HepG2 (cell line): ENCODE measurements at regions not wholly inside any gene's neighbourhood (a gene's known extent, or its start where the extent isn't known, plus 50 kb on each side); places are given as distances from the start of the nearest gene placed in this dataset.
A peak's percentile ranks its signal among the peaks of the same experiment; 100 is the strongest.

Experiments used
- ETV5 ChIP-seq: IDR thresholded peaks from 2 replicates; pipeline ENCODE4 v1.6.1; 2018; ENCODE audit warnings: missing biosample characterization, missing genetic modification reagents, inconsistent platforms, borderline replicate concordance
- FOXA3 ChIP-seq: IDR thresholded peaks from 2 replicates; pipeline ENCODE4 v1.6.1; 2016; ENCODE audit warnings: missing genetic modification reagents, missing compliant biosample characterization
- FOXP1 ChIP-seq, 2 experiments: fragments of 450-650 bp in 1 of 2; IDR thresholded peaks; 2 replicates each; pipeline ENCODE4 v1.6.1; 2017 to 2018; ENCODE audit warnings: antibody characterized with exemption in 1 of 2
- GLI4 ChIP-seq: sonication (generic); formaldehyde crosslinking; IDR thresholded peaks from 2 replicates; pipeline ENCODE4 v1.5.1; 2020; ENCODE audit warnings: missing genetic modification reagents, mild to moderate bottlenecking, moderate library complexity, borderline replicate concordance
- KDM5B ChIP-seq: sonication (generic); formaldehyde crosslinking; IDR thresholded peaks from 2 replicates; pipeline ENCODE4 v1.4.0; 2020; ENCODE audit warnings: missing genetic modification reagents, mild to moderate bottlenecking, borderline replicate concordance
- KLF9 ChIP-seq: IDR thresholded peaks from 2 replicates; pipeline ENCODE4 v1.6.1; 2016; ENCODE audit warnings: low read depth
- MIER2 ChIP-seq: IDR thresholded peaks from 2 replicates; pipeline ENCODE4 v1.6.1; 2016; ENCODE audit warnings: missing biosample characterization, missing genetic modification reagents
- MIER3 ChIP-seq: IDR thresholded peaks from 2 replicates; pipeline ENCODE4 v1.6.1; 2016; ENCODE audit warnings: missing compliant biosample characterization, borderline replicate concordance
- MTF2 ChIP-seq: sonication (generic); formaldehyde crosslinking; IDR thresholded peaks from 2 replicates; pipeline ENCODE4 v1.5.0; 2020; ENCODE audit warnings: missing genetic modification reagents, borderline replicate concordance
- NCOA2 ChIP-seq: sonication (generic); formaldehyde crosslinking; IDR thresholded peaks from 2 replicates; pipeline ENCODE4 v1.8.0; 2022; ENCODE audit warnings: inconsistent platforms
- NRL ChIP-seq: sonication (generic); formaldehyde crosslinking; IDR thresholded peaks from 2 replicates; pipeline ENCODE4 v1.5.0; 2020; ENCODE audit warnings: missing genetic modification reagents, mild to moderate bottlenecking, moderate library complexity, borderline replicate concordance
- RBAK ChIP-seq: sonication (generic); formaldehyde crosslinking; IDR thresholded peaks from 2 replicates; pipeline ENCODE4 v1.5.1; 2020; ENCODE audit warnings: mild to moderate bottlenecking, missing genetic modification reagents
- TEAD3 ChIP-seq: optimal IDR thresholded peaks from 2 replicates; pipeline ENCODE3; 2016; ENCODE audit warnings: borderline replicate concordance
- ZFYVE20 ChIP-seq: sonication (generic); formaldehyde crosslinking; IDR thresholded peaks from 2 replicates; pipeline ENCODE4 v1.8.0; 2023; ENCODE audit warnings: low read depth, mild to moderate bottlenecking, moderate library complexity, missing genetic modification reagents, borderline replicate concordance
- ZNF317 ChIP-seq: sonication (generic); formaldehyde crosslinking; IDR thresholded peaks from 2 replicates; pipeline ENCODE4 v1.5.0; 2020; ENCODE audit warnings: mild to moderate bottlenecking, missing genetic modification reagents
- ZNF577 ChIP-seq: sonication (generic); formaldehyde crosslinking; IDR thresholded peaks from 2 replicates; pipeline ENCODE4 v1.4.0; 2020; ENCODE audit warnings: mild to moderate bottlenecking, low read depth, missing genetic modification reagents, borderline replicate concordance
- ZNF773 ChIP-seq: sonication (generic); formaldehyde crosslinking; IDR thresholded peaks from 2 replicates; pipeline ENCODE4 v1.4.0; 2020; ENCODE audit warnings: missing genetic modification reagents, borderline replicate concordance
- ZSCAN25 ChIP-seq: sonication (generic); formaldehyde crosslinking; IDR thresholded peaks from 2 replicates; pipeline ENCODE4 v1.8.0; 2022; ENCODE audit warnings: mild to moderate bottlenecking, missing genetic modification reagents
- TF ChIP-seq, protein P1 (sequence below): sonication (generic); formaldehyde crosslinking; IDR thresholded peaks from 2 replicates; pipeline ENCODE4 v1.4.0; 2020; ENCODE audit warnings: missing genetic modification reagents, borderline replicate concordance
- TF ChIP-seq, protein P2 (sequence below): sonication (generic); formaldehyde crosslinking; IDR thresholded peaks from 2 replicates; pipeline ENCODE4 v1.4.0; 2020; ENCODE audit warnings: missing genetic modification reagents
- TF ChIP-seq, protein P3 (sequence below): IDR thresholded peaks from 2 replicates; pipeline ENCODE4 v1.4.0; 2020; ENCODE audit warnings: mild to moderate bottlenecking, missing genetic modification reagents
- TF ChIP-seq, protein P4 (sequence below): sonication (generic); formaldehyde crosslinking; IDR thresholded peaks from 2 replicates; pipeline ENCODE4 v1.4.0; 2020; ENCODE audit warnings: missing genetic modification reagents

DNA sequence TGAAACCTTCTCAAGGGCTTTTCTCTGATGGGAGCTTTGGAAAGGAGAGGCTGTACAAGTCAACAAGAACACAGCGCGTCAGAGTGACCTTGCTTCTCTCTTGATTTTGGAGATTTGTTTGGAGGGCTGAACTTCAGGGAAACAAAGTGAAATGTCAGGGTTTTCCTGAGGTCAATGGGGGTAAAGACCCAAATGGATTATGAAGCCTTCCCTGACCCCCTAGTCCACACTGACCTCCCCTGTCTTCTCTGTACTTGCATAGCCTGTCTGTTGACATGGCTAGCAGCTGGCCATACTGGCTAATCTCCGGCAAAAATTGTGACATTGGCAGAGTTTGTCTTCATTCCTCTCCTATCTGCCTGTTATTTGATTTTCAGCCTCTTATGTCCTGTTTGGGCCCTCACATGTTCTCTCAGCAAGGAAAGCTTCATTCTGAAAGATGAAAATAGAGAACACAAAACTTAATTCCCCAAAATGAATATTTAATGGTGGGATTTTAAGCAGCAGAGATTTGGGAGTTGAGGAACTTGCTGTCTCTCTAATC lies 149.3 kb upstream of the HAAO start (continued):
- TF ChIP-seq ZNF317 (CRISPR knock-in tag) = peak; percentile 70; the same call in 1 of the 2 replicates
- no peak; the same call in 1 of the 2 replicates for TF ChIP-seq MIER3 (CRISPR knock-in tag)
- TF ChIP-seq ZNF577 = no peak
- TF ChIP-seq RBAK = no peak
- TF ChIP-seq FOXA3 (CRISPR knock-in tag) = peak; percentile 52; the same call in 1 of the 2 replicates
- no peak for TF ChIP-seq ZFYVE20 (CRISPR knock-in tag)
- TF ChIP-seq, protein P1, sequence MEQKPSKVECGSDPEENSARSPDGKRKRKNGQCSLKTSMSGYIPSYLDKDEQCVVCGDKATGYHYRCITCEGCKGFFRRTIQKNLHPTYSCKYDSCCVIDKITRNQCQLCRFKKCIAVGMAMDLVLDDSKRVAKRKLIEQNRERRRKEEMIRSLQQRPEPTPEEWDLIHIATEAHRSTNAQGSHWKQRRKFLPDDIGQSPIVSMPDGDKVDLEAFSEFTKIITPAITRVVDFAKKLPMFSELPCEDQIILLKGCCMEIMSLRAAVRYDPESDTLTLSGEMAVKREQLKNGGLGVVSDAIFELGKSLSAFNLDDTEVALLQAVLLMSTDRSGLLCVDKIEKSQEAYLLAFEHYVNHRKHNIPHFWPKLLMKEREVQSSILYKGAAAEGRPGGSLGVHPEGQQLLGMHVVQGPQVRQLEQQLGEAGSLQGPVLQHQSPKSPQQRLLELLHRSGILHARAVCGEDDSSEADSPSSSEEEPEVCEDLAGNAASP (CRISPR knock-in tag) = peak; percentile 96; the same call in 1 of the 2 replicates
- no peak for TF ChIP-seq MTF2 (CRISPR knock-in tag)
- peak; percentile 85 for TF ChIP-seq NCOA2 (CRISPR knock-in tag)
- TF ChIP-seq MIER2 (CRISPR knock-in tag) = peak; percentile 57; the same call in 1 of the 2 replicates
- TF ChIP-seq, protein P2, sequence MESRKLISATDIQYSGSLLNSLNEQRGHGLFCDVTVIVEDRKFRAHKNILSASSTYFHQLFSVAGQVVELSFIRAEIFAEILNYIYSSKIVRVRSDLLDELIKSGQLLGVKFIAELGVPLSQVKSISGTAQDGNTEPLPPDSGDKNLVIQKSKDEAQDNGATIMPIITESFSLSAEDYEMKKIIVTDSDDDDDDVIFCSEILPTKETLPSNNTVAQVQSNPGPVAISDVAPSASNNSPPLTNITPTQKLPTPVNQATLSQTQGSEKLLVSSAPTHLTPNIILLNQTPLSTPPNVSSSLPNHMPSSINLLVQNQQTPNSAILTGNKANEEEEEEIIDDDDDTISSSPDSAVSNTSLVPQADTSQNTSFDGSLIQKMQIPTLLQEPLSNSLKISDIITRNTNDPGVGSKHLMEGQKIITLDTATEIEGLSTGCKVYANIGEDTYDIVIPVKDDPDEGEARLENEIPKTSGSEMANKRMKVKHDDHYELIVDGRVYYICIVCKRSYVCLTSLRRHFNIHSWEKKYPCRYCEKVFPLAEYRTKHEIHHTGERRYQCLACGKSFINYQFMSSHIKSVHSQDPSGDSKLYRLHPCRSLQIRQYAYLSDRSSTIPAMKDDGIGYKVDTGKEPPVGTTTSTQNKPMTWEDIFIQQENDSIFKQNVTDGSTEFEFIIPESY (CRISPR knock-in tag) = no peak
- TF ChIP-seq ETV5 (CRISPR knock-in tag) = peak; percentile 37
- TF ChIP-seq TEAD3 (CRISPR knock-in tag) = peak; percentile 64
- TF ChIP-seq ZSCAN25 = no peak; the same call in 1 of the 2 replicates
- no peak for TF ChIP-seq NRL (CRISPR knock-in tag)
- TF ChIP-seq KDM5B = no peak
- TF ChIP-seq, protein P3, sequence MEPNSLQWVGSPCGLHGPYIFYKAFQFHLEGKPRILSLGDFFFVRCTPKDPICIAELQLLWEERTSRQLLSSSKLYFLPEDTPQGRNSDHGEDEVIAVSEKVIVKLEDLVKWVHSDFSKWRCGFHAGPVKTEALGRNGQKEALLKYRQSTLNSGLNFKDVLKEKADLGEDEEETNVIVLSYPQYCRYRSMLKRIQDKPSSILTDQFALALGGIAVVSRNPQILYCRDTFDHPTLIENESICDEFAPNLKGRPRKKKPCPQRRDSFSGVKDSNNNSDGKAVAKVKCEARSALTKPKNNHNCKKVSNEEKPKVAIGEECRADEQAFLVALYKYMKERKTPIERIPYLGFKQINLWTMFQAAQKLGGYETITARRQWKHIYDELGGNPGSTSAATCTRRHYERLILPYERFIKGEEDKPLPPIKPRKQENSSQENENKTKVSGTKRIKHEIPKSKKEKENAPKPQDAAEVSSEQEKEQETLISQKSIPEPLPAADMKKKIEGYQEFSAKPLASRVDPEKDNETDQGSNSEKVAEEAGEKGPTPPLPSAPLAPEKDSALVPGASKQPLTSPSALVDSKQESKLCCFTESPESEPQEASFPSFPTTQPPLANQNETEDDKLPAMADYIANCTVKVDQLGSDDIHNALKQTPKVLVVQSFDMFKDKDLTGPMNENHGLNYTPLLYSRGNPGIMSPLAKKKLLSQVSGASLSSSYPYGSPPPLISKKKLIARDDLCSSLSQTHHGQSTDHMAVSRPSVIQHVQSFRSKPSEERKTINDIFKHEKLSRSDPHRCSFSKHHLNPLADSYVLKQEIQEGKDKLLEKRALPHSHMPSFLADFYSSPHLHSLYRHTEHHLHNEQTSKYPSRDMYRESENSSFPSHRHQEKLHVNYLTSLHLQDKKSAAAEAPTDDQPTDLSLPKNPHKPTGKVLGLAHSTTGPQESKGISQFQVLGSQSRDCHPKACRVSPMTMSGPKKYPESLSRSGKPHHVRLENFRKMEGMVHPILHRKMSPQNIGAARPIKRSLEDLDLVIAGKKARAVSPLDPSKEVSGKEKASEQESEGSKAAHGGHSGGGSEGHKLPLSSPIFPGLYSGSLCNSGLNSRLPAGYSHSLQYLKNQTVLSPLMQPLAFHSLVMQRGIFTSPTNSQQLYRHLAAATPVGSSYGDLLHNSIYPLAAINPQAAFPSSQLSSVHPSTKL = peak; percentile 76
- TF ChIP-seq GLI4 (CRISPR knock-in tag) = 0 out of 2 replicates have a peak, but pooled peaks have one; percentile 46
- TF ChIP-seq, protein P4, sequence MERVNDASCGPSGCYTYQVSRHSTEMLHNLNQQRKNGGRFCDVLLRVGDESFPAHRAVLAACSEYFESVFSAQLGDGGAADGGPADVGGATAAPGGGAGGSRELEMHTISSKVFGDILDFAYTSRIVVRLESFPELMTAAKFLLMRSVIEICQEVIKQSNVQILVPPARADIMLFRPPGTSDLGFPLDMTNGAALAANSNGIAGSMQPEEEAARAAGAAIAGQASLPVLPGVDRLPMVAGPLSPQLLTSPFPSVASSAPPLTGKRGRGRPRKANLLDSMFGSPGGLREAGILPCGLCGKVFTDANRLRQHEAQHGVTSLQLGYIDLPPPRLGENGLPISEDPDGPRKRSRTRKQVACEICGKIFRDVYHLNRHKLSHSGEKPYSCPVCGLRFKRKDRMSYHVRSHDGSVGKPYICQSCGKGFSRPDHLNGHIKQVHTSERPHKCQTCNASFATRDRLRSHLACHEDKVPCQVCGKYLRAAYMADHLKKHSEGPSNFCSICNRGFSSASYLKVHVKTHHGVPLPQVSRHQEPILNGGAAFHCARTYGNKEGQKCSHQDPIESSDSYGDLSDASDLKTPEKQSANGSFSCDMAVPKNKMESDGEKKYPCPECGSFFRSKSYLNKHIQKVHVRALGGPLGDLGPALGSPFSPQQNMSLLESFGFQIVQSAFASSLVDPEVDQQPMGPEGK (CRISPR knock-in tag) = peak; percentile 65; the same call in 1 of the 2 replicates
- no peak for TF ChIP-seq ZNF773 (CRISPR knock-in tag)
- no peak for TF ChIP-seq KLF9
- TF ChIP-seq FOXP1 (IDR thresholded peaks at IDR 0.05) = no peak
- peak; percentile 11; the same call in 1 of the 2 replicates for TF ChIP-seq FOXP1 (CRISPR knock-in tag; IDR thresholded peaks at IDR 0.05)
